ENCODE measurements at regions not wholly inside any gene's neighbourhood (a gene's known extent, or its start where the extent isn't known, plus 50 kb on each side); places are given as distances from the start of the nearest gene placed in this dataset.

GRCh38 chrX:98263135-98263534 lies 1379.4 kb downstream of the RPA4 start:
- TF ChIP-seq CTCF (conservative IDR thresholded peaks at IDR 0.05) (no peak), ZFX (IDR thresholded peaks at IDR 0.05) (no peak)
